ENCODE measurements at regions not wholly inside any gene's neighbourhood (a gene's known extent, or its start where the extent isn't known, plus 50 kb on each side); places are given as distances from the start of the nearest gene placed in this dataset.

DNA sequence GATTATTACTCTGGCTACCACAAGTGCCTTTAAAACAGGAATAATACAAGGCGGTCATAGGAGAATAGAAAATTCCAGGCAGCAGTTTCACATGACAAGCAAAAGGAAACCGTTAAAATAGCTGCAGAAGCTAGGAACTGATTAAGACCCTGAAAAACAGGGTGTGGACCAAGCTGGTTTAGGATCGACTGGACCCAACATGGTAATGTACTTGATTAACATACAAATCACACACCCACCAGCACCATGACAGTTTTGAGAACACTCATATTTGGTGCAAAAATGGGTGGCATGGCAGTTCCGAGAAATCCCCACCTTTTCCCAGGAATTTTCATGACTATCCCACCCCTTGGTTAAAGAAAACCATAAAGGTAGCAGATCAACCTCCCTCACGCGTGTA, 51.9 kb upstream of the TMEM163 start:
- in situ Hi-C loops (cut with HindIII; ENCODE audit: extremely low pct_ligation_motif_present, low pct_unique_long_range_greater_than_20kb) (no loop called here), intact Hi-C loops (cut with micrococcal nuclease; ENCODE audit: unreplicated experiment) (loop anchor here (10.0 kb wide), 1 partner anchor 886 kb away; no protein-coding TSS in a partner anchor)
- no peak overlapping the region for H3K9ac ChIP-seq (ENCODE audit: insufficient read depth, low read depth, low read length)
- H3K9me3 ChIP-seq (ENCODE audit: low read length), result no peaks in the 10 kb centered on the region
- H3K4me1 ChIP-seq (ENCODE audit: insufficient read depth, low read length), result no peaks in the 10 kb centered on the region
- FAIRE-seq, result no peak
- H3K4me3 ChIP-seq (replicated peaks in 1 of 3; ENCODE audit: insufficient read depth in 1 of 3, low read depth in 2 of 3, low read length in 3 of 3), result no peak overlapping the region
- no peaks in the 10 kb centered on the region for H3K36me3 ChIP-seq (replicated peaks in 1 of 2; ENCODE audit: control insufficient read depth in 1 of 2, insufficient read depth in 2 of 2, low read length in 2 of 2)
- H3K4me2 ChIP-seq (ENCODE audit: low read depth, low read length), result no peak overlapping the region
- no peak overlapping the region for H2AFZ ChIP-seq (ENCODE audit: low read length)
- H3K27ac ChIP-seq (ENCODE audit: extremely low read length, insufficient read depth, low read length), result no peak overlapping the region
- ChIA-PET CTCF (ENCODE audit: low intra/inter-chr PET ratio, low total read pairs) (no interaction called here), POLR2A (no interaction called here)
- WGBS (ENCODE audit: low lambda C conversion rate), result 14% methylated on average over 6 of the region's 6 CpGs
- H3K79me2 ChIP-seq (ENCODE audit: insufficient read depth, low read length), result no peaks in the 10 kb centered on the region
- no peak for DNase-seq (ENCODE audit: low spot score)
- no peaks in the 10 kb centered on the region for H4K20me1 ChIP-seq (ENCODE audit: insufficient read depth, low read length)
- BruUV-seq (replicated peaks), result no TSS peak
- TF ChIP-seq, protein P1, sequence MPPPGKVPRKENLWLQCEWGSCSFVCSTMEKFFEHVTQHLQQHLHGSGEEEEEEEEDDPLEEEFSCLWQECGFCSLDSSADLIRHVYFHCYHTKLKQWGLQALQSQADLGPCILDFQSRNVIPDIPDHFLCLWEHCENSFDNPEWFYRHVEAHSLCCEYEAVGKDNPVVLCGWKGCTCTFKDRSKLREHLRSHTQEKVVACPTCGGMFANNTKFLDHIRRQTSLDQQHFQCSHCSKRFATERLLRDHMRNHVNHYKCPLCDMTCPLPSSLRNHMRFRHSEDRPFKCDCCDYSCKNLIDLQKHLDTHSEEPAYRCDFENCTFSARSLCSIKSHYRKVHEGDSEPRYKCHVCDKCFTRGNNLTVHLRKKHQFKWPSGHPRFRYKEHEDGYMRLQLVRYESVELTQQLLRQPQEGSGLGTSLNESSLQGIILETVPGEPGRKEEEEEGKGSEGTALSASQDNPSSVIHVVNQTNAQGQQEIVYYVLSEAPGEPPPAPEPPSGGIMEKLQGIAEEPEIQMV (CRISPR knock-in tag; IDR thresholded peaks at IDR 0.05; ENCODE audit: low read depth), result no peak
- TF ChIP-seq FOXM1 (CRISPR knock-in tag; IDR thresholded peaks at IDR 0.05), result no peak
- no peak for TF ChIP-seq KDM6A (CRISPR knock-in tag; IDR thresholded peaks at IDR 0.05; ENCODE audit: low read depth)
- TF ChIP-seq ZFP62 (CRISPR knock-in tag; IDR thresholded peaks at IDR 0.05), result no peak
- TF ChIP-seq PRMT3 (CRISPR knock-in tag; IDR thresholded peaks at IDR 0.05; ENCODE audit: borderline replicate concordance, low read depth), result no peak
- TF ChIP-seq, protein P2, sequence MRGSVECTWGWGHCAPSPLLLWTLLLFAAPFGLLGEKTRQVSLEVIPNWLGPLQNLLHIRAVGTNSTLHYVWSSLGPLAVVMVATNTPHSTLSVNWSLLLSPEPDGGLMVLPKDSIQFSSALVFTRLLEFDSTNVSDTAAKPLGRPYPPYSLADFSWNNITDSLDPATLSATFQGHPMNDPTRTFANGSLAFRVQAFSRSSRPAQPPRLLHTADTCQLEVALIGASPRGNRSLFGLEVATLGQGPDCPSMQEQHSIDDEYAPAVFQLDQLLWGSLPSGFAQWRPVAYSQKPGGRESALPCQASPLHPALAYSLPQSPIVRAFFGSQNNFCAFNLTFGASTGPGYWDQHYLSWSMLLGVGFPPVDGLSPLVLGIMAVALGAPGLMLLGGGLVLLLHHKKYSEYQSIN (CRISPR knock-in tag; IDR thresholded peaks at IDR 0.05; ENCODE audit: borderline replicate concordance), result no peak
- TF ChIP-seq, protein P3, sequence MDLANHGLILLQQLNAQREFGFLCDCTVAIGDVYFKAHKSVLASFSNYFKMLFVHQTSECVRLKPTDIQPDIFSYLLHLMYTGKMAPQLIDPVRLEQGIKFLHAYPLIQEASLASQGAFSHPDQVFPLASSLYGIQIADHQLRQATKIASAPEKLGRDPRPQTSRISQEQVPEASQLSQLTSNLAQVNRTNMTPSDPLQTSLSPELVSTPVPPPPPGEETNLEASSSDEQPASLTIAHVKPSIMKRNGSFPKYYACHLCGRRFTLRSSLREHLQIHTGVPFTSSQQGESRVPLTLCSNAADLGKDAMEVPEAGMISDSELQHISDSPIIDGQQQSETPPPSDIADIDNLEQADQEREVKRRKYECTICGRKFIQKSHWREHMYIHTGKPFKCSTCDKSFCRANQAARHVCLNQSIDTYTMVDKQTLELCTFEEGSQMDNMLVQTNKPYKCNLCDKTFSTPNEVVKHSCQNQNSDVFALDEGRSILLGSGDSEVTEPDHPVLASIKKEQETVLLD (CRISPR knock-in tag; IDR thresholded peaks at IDR 0.05; ENCODE audit: low read depth), result no peak
- TF ChIP-seq GPN1 (CRISPR knock-in tag; IDR thresholded peaks at IDR 0.05; ENCODE audit: borderline replicate concordance), result no peak
- TF ChIP-seq, protein P4, sequence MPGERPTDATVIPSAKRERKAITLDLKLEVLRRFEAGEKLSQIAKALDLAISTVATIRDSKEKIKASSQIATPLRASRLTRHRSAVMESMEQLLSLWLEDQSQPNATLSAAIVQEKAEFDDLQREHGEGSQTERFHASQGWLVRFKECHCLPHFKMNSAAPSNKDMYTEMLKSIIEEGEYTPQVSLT (CRISPR knock-in tag; IDR thresholded peaks at IDR 0.05; ENCODE audit: borderline replicate concordance, low read depth), result no peak
- no peak for TF ChIP-seq CCDC6 (CRISPR knock-in tag; IDR thresholded peaks at IDR 0.05)
- no peak for TF ChIP-seq NFYC (CRISPR knock-in tag; IDR thresholded peaks at IDR 0.05)
- no peak for ATAC-seq
- no peaks in the 10 kb centered on the region; a peak in 2 of 5 replicates for H3K27me3 ChIP-seq (ENCODE audit: control insufficient read depth in 1 of 2, insufficient read depth in 2 of 2, low read length in 2 of 2)
